ENCODE measurements at regions not wholly inside any gene's neighbourhood (a gene's known extent, or its start where the extent isn't known, plus 50 kb on each side); places are given as distances from the start of the nearest gene placed in this dataset.

DNA sequence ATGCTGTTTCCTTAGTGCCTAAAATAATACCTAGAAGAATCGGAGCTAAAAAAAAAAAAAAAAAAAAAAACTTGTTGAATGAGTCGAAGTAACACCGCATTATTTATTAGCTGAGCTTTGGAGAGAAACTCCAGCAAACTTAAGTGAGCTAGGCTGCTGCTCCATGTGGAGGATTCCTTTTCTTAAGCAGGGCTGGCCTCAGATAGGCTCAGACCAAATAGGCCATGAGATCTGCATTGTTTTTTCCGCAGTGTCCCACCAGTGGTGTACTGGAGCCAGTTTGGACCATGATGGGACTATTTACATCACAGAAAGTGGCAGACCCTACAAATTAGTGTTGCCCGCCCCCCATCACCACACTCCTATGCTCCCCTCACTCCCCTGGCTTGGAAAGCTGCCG is 341.4 kb downstream of the DTWD2 start:
- Histone ChIP-seq H2AK5ac (ENCODE audit: low read length) (no peak overlapping the region), H2BK5ac (ENCODE audit: low read length) (no peak overlapping the region), H2BK120ac (ENCODE audit: low read depth, low read length) (no peak overlapping the region), H3K36me3 (ENCODE audit: control insufficient read depth, insufficient read depth, low read length) (no peaks in the 10 kb centered on the region), H3K4me3 (ENCODE audit: low read length) (no peak overlapping the region), H3K4me2 (ENCODE audit: low read length) (no peak overlapping the region), H3K18ac (ENCODE audit: low read length) (no peak overlapping the region), H3K4me1 (ENCODE audit: control insufficient read depth, low read depth, low read length) (peaks cover 9% of the 10 kb centered on the region), H4K8ac (ENCODE audit: low read depth, low read length) (no peak overlapping the region), H3K23ac (ENCODE audit: low read length) (no peak overlapping the region), H3K56ac (ENCODE audit: low read length) (no peak overlapping the region), H4K5ac (ENCODE audit: low read length) (no peak overlapping the region), H2BK15ac (replicated peaks; ENCODE audit: low read depth) (no peak overlapping the region), H3K9ac (ENCODE audit: low read length) (no peak overlapping the region), H3K27me3 (ENCODE audit: insufficient read depth, low read length, poor library complexity) (no peaks in the 10 kb centered on the region), H3K4ac (ENCODE audit: low read depth, low read length) (no peak overlapping the region), H3K27ac (ENCODE audit: low read depth, low read length) (no peak overlapping the region), H3K79me1 (ENCODE audit: low read length) (no peaks in the 10 kb centered on the region), H3K79me2 (ENCODE audit: control insufficient read depth, insufficient read depth, low read length) (no peaks in the 10 kb centered on the region)
- peak; percentile 36 for DNase-seq
- no CpG with 5 or more reads among the region's 6 CpGs for WGBS (ENCODE audit: extremely low coverage, insufficient coverage, low lambda C conversion rate)

DNA sequence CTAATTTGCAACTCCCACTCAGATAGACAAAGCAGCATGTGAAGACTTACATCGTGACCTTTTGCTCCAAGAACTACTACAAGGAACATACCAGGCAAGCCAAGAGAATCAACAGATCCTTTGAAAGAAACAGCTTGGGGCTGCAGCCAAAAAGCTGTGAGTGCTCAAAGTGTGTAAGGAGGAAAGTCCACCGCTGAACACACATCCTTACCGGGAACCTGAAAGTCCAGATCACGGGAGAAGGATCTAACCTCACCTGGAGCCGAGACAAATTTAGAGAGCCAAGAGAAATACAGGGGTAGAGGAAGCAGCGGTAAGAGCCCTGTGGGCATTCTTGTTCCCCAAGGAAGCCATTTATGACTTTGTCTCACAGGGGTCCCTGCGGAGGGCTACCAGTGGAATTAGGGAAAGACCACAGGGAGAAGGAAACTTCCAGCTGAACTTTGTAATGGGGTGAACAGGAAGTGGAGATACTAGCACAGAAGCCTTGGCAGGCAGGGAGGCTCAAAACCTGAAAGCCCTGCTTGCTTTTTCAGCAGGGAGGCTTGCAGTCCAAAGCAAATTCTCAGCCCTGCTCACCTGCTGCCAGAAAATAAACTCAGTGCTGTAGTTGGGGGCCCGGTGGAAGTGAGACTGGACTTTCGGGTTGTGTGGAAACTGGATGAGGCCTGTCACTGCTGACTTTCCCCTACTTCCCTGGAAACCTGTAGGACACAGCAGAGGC is 350.2 kb downstream of the DTWD2 start:
- H3K23ac ChIP-seq (ENCODE audit: low read length), result no peak overlapping the region
- no CpG with 5 or more reads among the region's 9 CpGs for WGBS (ENCODE audit: extremely low coverage, insufficient coverage, low lambda C conversion rate)
- no peak overlapping the region for H4K5ac ChIP-seq (ENCODE audit: low read length)
- no peaks in the 10 kb centered on the region for H3K79me2 ChIP-seq (ENCODE audit: control insufficient read depth, insufficient read depth, low read length)
- no peak overlapping the region for H3K4ac ChIP-seq (ENCODE audit: low read depth, low read length)
- no peaks in the 10 kb centered on the region for H3K4me1 ChIP-seq (ENCODE audit: control insufficient read depth, low read depth, low read length)
- H2AK5ac ChIP-seq (ENCODE audit: low read length), result no peak overlapping the region
- no peak overlapping the region for H3K56ac ChIP-seq (ENCODE audit: low read length)
- H3K18ac ChIP-seq (ENCODE audit: low read length), result no peak overlapping the region
- H2BK5ac ChIP-seq (ENCODE audit: low read length), result no peak overlapping the region
- H2BK15ac ChIP-seq (replicated peaks; ENCODE audit: low read depth), result no peak overlapping the region
- no peak overlapping the region for H3K4me2 ChIP-seq (ENCODE audit: low read length)
- H3K4me3 ChIP-seq (ENCODE audit: low read length), result no peak overlapping the region
- H3K27ac ChIP-seq (ENCODE audit: low read depth, low read length), result no peak overlapping the region
- no peak overlapping the region for H3K9ac ChIP-seq (ENCODE audit: low read length)
- no peaks in the 10 kb centered on the region for H3K27me3 ChIP-seq (ENCODE audit: insufficient read depth, low read length, poor library complexity)
- no peaks in the 10 kb centered on the region for H3K36me3 ChIP-seq (ENCODE audit: control insufficient read depth, insufficient read depth, low read length)
- no peaks in the 10 kb centered on the region for H3K79me1 ChIP-seq (ENCODE audit: low read length)
- no peak for DNase-seq
- no peak overlapping the region for H2BK120ac ChIP-seq (ENCODE audit: low read depth, low read length)
- no peak overlapping the region for H4K8ac ChIP-seq (ENCODE audit: low read depth, low read length)

DNA sequence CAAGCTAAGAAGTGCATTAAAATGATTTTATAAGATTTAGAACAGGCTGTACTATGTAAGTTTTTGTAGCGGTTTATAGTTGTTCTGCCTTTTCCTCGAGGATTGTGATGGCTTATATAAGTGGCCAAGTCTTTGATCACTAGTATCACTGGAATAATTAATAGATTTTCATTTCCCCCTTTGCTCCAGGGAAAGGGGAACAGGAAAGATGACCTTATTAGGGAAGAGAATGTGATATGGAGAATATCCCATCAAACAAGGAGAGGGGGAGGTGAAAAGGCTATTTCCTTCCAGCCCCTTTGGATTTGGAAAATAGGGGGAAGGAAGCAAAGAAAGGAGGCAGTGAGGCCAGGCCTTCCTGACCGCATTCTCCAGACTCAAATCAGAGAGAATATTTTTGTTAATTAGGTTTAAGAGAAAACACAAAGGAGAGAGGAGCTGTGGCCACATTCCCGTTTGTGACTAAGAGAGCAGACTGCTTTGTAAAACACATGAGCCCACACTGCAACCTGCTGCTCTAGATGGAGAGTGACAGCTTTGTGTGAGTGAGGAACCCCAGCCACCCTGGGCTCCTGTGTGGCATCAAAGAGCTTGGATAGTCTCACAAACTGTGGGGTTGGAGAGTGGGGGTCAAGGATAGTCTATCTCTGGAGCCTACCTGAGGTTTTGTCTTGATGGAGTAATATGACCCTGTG is 359.5 kb downstream of the DTWD2 start:
- no peak overlapping the region for H4K5ac ChIP-seq (ENCODE audit: low read length)
- no peak overlapping the region for H2BK5ac ChIP-seq (ENCODE audit: low read length)
- H3K79me1 ChIP-seq (ENCODE audit: low read length), result no peaks in the 10 kb centered on the region
- no peak overlapping the region for H3K9ac ChIP-seq (ENCODE audit: low read length)
- no CpG with 5 or more reads among the region's 4 CpGs for WGBS (ENCODE audit: extremely low coverage, insufficient coverage, low lambda C conversion rate)
- no peak overlapping the region for H2BK15ac ChIP-seq (replicated peaks; ENCODE audit: low read depth)
- H4K8ac ChIP-seq (ENCODE audit: low read depth, low read length), result no peak overlapping the region
- no peak overlapping the region for H3K23ac ChIP-seq (ENCODE audit: low read length)
- peak overlapping the region; percentile 18 for H3K18ac ChIP-seq (ENCODE audit: low read length)
- H2BK120ac ChIP-seq (ENCODE audit: low read depth, low read length), result no peak overlapping the region
- no peak overlapping the region for H3K27ac ChIP-seq (ENCODE audit: low read depth, low read length)
- no peaks in the 10 kb centered on the region for H3K4me1 ChIP-seq (ENCODE audit: control insufficient read depth, low read depth, low read length)
- H3K27me3 ChIP-seq (ENCODE audit: insufficient read depth, low read length, poor library complexity), result no peaks in the 10 kb centered on the region
- H3K56ac ChIP-seq (ENCODE audit: low read length), result no peak overlapping the region
- H3K4ac ChIP-seq (ENCODE audit: low read depth, low read length), result no peak overlapping the region
- DNase-seq, result peak; percentile 56
- H3K79me2 ChIP-seq (ENCODE audit: control insufficient read depth, insufficient read depth, low read length), result no peaks in the 10 kb centered on the region
- H3K4me2 ChIP-seq (ENCODE audit: low read length), result no peak overlapping the region
- H3K36me3 ChIP-seq (ENCODE audit: control insufficient read depth, insufficient read depth, low read length), result no peaks in the 10 kb centered on the region
- no peak overlapping the region for H2AK5ac ChIP-seq (ENCODE audit: low read length)
- no peak overlapping the region for H3K4me3 ChIP-seq (ENCODE audit: low read length)

DNA sequence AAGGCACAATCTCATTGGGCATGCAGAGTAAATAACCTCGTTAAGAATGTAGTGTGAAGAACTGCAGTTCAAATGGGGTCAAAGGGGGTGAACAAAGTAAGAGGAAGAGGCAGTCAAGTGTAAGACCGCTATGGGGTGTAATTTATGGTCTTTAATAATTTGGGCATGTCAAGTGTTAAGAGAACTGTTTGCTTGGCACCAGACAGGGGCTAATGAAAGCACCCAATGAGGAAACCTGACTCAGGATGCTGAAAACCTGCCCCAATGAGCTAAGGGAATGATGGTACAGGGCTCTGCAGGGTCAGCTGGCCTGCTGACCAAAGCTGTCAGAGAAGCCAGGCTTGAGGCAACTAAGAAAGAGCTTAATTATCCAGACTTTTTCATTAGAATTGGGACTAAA is 368.1 kb downstream of the DTWD2 start:
- Histone ChIP-seq H3K27me3 (ENCODE audit: insufficient read depth, low read length, poor library complexity) (no peaks in the 10 kb centered on the region), H3K79me1 (ENCODE audit: low read length) (no peaks in the 10 kb centered on the region)
- no CpG with 5 or more reads among the region's 2 CpGs for WGBS (ENCODE audit: extremely low coverage, insufficient coverage, low lambda C conversion rate)

DNA sequence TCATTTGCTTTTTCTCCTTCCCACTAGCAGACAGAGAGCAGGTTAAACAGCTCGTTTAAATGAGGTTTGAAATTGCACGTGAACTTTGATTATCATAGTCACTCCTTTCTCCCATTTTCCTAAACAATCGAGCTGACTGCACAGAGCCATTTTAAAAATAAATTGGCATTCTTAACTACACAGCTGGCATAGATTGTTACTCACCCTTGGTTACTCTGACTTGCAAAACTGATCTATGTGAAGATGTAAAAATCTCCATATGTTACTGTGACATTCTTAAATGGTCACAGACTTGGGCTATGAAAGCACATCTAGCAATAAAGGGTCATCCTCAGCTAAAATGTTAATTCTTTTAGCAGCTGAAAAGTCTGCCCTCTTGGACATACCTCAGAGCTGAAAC is 368.5 kb downstream of the DTWD2 start:
- Histone ChIP-seq H3K56ac (ENCODE audit: low read length) (no peak overlapping the region), H2AK5ac (ENCODE audit: low read length) (no peak overlapping the region), H2BK5ac (ENCODE audit: low read length) (no peak overlapping the region), H3K23ac (ENCODE audit: low read length) (no peak overlapping the region), H3K4me2 (ENCODE audit: low read length) (no peak overlapping the region), H3K4me1 (ENCODE audit: control insufficient read depth, low read depth, low read length) (no peaks in the 10 kb centered on the region), H3K18ac (ENCODE audit: low read length) (no peak overlapping the region), H3K4me3 (ENCODE audit: low read length) (no peak overlapping the region), H3K27me3 (ENCODE audit: insufficient read depth, low read length, poor library complexity) (no peaks in the 10 kb centered on the region), H3K36me3 (ENCODE audit: control insufficient read depth, insufficient read depth, low read length) (no peaks in the 10 kb centered on the region), H3K27ac (ENCODE audit: low read depth, low read length) (no peak overlapping the region), H4K8ac (ENCODE audit: low read depth, low read length) (no peak overlapping the region), H4K5ac (ENCODE audit: low read length) (no peak overlapping the region), H3K9ac (ENCODE audit: low read length) (no peak overlapping the region), H3K79me2 (ENCODE audit: control insufficient read depth, insufficient read depth, low read length) (no peaks in the 10 kb centered on the region), H2BK120ac (ENCODE audit: low read depth, low read length) (no peak overlapping the region), H3K4ac (ENCODE audit: low read depth, low read length) (no peak overlapping the region), H2BK15ac (replicated peaks; ENCODE audit: low read depth) (no peak overlapping the region), H3K79me1 (ENCODE audit: low read length) (no peaks in the 10 kb centered on the region)
- DNase-seq, result no peak
- no CpG with 5 or more reads among the region's 3 CpGs for WGBS (ENCODE audit: extremely low coverage, insufficient coverage, low lambda C conversion rate)

More for the DNA sequence above, 368.1 kb downstream of the DTWD2 start:
- no peaks in the 10 kb centered on the region for H3K36me3 ChIP-seq (ENCODE audit: control insufficient read depth, insufficient read depth, low read length)
- H3K27ac ChIP-seq (ENCODE audit: low read depth, low read length), result no peak overlapping the region
- H3K9ac ChIP-seq (ENCODE audit: low read length), result no peak overlapping the region
- H4K5ac ChIP-seq (ENCODE audit: low read length), result no peak overlapping the region
- no peak overlapping the region for H2BK120ac ChIP-seq (ENCODE audit: low read depth, low read length)
- H2BK5ac ChIP-seq (ENCODE audit: low read length), result no peak overlapping the region
- no peak overlapping the region for H2AK5ac ChIP-seq (ENCODE audit: low read length)
- DNase-seq, result no peak
- no peak overlapping the region for H3K56ac ChIP-seq (ENCODE audit: low read length)
- no peaks in the 10 kb centered on the region for H3K4me1 ChIP-seq (ENCODE audit: control insufficient read depth, low read depth, low read length)
- H2BK15ac ChIP-seq (replicated peaks; ENCODE audit: low read depth), result no peak overlapping the region
- H3K4me2 ChIP-seq (ENCODE audit: low read length), result no peak overlapping the region
- H3K4ac ChIP-seq (ENCODE audit: low read depth, low read length), result no peak overlapping the region
- H3K18ac ChIP-seq (ENCODE audit: low read length), result no peak overlapping the region
- no peak overlapping the region for H3K23ac ChIP-seq (ENCODE audit: low read length)
- H4K8ac ChIP-seq (ENCODE audit: low read depth, low read length), result no peak overlapping the region
- H3K79me2 ChIP-seq (ENCODE audit: control insufficient read depth, insufficient read depth, low read length), result no peaks in the 10 kb centered on the region
- H3K4me3 ChIP-seq (ENCODE audit: low read length), result no peak overlapping the region
